WTC11 (cell line): ENCODE measurements at regions not wholly inside any gene's neighbourhood (a gene's known extent, or its start where the extent isn't known, plus 50 kb on each side); places are given as distances from the start of the nearest gene placed in this dataset.
A peak's percentile ranks its signal among the peaks of the same experiment; 100 is the strongest.

Source experiments
- ATAC-seq: fragments of 200-7000 bp; cut with Tn5 transposase; 2 replicates; pipeline ENCODE4 v1.10.0; 2021; ENCODE audit warnings: mild to moderate bottlenecking, moderate library complexity
- CTCF ChIA-PET: fragments of 300-600 bp; sonication (Branson Sonifier 250); formaldehyde crosslinking; loops from one replicate; lab custom pipeline; 2021; ENCODE audit warnings: antibody characterized with exemption; lab: Charles Lee
- POLR2A ChIA-PET: fragments of 350-600 bp; sonication (Branson Sonifier 250); formaldehyde crosslinking; loops from one replicate; lab custom pipeline; 2021; ENCODE audit warnings: antibody characterized with exemption; lab: Charles Lee
- DNase-seq: peaks from one replicate; pipeline ENCODE4 v3.0.0; 2021; ENCODE audit warnings: low spot score
- H3K27ac Mint-ChIP-seq: 2 replicates; pipeline ENCODE4 v1.8.0; 2021; ENCODE audit warnings: mixed read lengths
- H3K27me3 Mint-ChIP-seq: 2 replicates; pipeline ENCODE4 v1.8.0; 2021; ENCODE audit warnings: low read depth, mild to moderate bottlenecking, moderate library complexity, mixed read lengths
- H3K36me3 Mint-ChIP-seq: 2 replicates; pipeline ENCODE4 v1.8.0; 2021; ENCODE audit warnings: mixed read lengths
- H3K4me1 Mint-ChIP-seq: 2 replicates; pipeline ENCODE4 v1.8.0; 2022; ENCODE audit warnings: mixed read lengths
- H3K4me3 Mint-ChIP-seq: 2 replicates; pipeline ENCODE4 v1.8.0; 2021; ENCODE audit warnings: mild to moderate bottlenecking, moderate library complexity, mixed read lengths
- H3K9me3 Mint-ChIP-seq: 2 replicates; pipeline ENCODE4 v1.8.0; 2021; ENCODE audit warnings: mixed read lengths
- EMX1 ChIP-seq: fragments of 250-450 bp; sonication (Bioruptor Pico); IDR thresholded peaks from 2 replicates; pipeline ENCODE4 v1.8.0; 2021; ENCODE audit warnings: mild to moderate bottlenecking
- HMGA2 ChIP-seq: fragments of 250-450 bp; sonication (Bioruptor Pico); IDR thresholded peaks from 2 replicates; pipeline ENCODE4 v1.4.0; 2021; ENCODE audit warnings: mild to moderate bottlenecking, moderate library complexity
- IRF2 ChIP-seq: sonication (generic); formaldehyde crosslinking; IDR thresholded peaks from 2 replicates; pipeline ENCODE4 v1.8.0; 2022; ENCODE audit warnings: low read depth, missing genetic modification reagents, borderline replicate concordance
- JUN ChIP-seq: sonication (generic); formaldehyde crosslinking; IDR thresholded peaks from 2 replicates; pipeline ENCODE4 v1.8.0; 2023; ENCODE audit warnings: mild to moderate bottlenecking, missing genetic modification reagents
- KAT7 ChIP-seq: sonication (generic); formaldehyde crosslinking; IDR thresholded peaks from 2 replicates; pipeline ENCODE4 v1.8.1; 2023; ENCODE audit warnings: missing genetic modification reagents, mild to moderate bottlenecking, borderline replicate concordance
- NFYB ChIP-seq: sonication (generic); formaldehyde crosslinking; conservative IDR thresholded peaks from 2 replicates; pipeline ENCODE4 v1.8.0; 2022; ENCODE audit warnings: low read depth, missing genetic modification reagents
- NR3C1 ChIP-seq: sonication (generic); formaldehyde crosslinking; conservative IDR thresholded peaks from 2 replicates; pipeline ENCODE4 v1.8.1; 2023; ENCODE audit warnings: low read depth, mild to moderate bottlenecking, missing genetic modification reagents
- PRRX2 ChIP-seq: fragments of 250-450 bp; sonication (Bioruptor Pico); IDR thresholded peaks from 2 replicates; pipeline ENCODE4 v1.8.0; 2021; ENCODE audit warnings: mild to moderate bottlenecking
- RELA ChIP-seq: sonication (generic); formaldehyde crosslinking; IDR thresholded peaks from 2 replicates; pipeline ENCODE4 v1.8.1; 2022; ENCODE audit warnings: missing genetic modification reagents, mild to moderate bottlenecking, borderline replicate concordance
- SMAD4 ChIP-seq: sonication (generic); formaldehyde crosslinking; IDR thresholded peaks from 2 replicates; pipeline ENCODE4 v1.8.0; 2022; ENCODE audit warnings: mild to moderate bottlenecking, missing genetic modification reagents
- ZNF121 ChIP-seq: sonication (generic); formaldehyde crosslinking; IDR thresholded peaks from 2 replicates; pipeline ENCODE4 v1.8.0; 2023; ENCODE audit warnings: missing genetic modification reagents
- ZNF423 ChIP-seq: fragments of 250-450 bp; sonication (Bioruptor Pico); IDR thresholded peaks from 2 replicates; pipeline ENCODE4 v2.1.2; 2022; ENCODE audit warnings: mild to moderate bottlenecking, moderate library complexity
- TF ChIP-seq, protein P1 (sequence below): fragments of 200-600 bp; IDR thresholded peaks from 2 replicates; pipeline ENCODE4 v1.8.0; 2022; ENCODE audit warnings: antibody characterized with exemption
- TF ChIP-seq, protein P2 (sequence below): fragments of 250-450 bp; sonication (Bioruptor Pico); IDR thresholded peaks from 2 replicates; pipeline ENCODE4 v2.1.2; 2022; ENCODE audit warnings: mild to moderate bottlenecking, moderate library complexity
- TF ChIP-seq, protein P3 (sequence below): fragments of 250-450 bp; sonication (Bioruptor Pico); conservative IDR thresholded peaks from 2 replicates; pipeline ENCODE4 v1.9.0; 2021; ENCODE audit warnings: mild to moderate bottlenecking
- TF ChIP-seq, protein P4 (sequence below): fragments of 250-450 bp; sonication (Bioruptor Pico); IDR thresholded peaks from 2 replicates; pipeline ENCODE4 v1.9.0; 2021; ENCODE audit warnings: mild to moderate bottlenecking, borderline replicate concordance
- TF ChIP-seq, protein P5 (sequence below): fragments of 250-450 bp; sonication (Bioruptor Pico); IDR thresholded peaks from 2 replicates; pipeline ENCODE4 v1.9.0; 2021; ENCODE audit warnings: mild to moderate bottlenecking
- TF ChIP-seq, protein P6 (sequence below): sonication (generic); formaldehyde crosslinking; conservative IDR thresholded peaks from 2 replicates; pipeline ENCODE4 v1.8.1; 2022; ENCODE audit warnings: mild to moderate bottlenecking, missing genetic modification reagents
- TF ChIP-seq, protein P7 (sequence below): sonication (generic); formaldehyde crosslinking; IDR thresholded peaks from 2 replicates; pipeline ENCODE4 v1.8.1; 2022; ENCODE audit warnings: mild to moderate bottlenecking, missing genetic modification reagents, moderate library complexity, borderline replicate concordance

DNA sequence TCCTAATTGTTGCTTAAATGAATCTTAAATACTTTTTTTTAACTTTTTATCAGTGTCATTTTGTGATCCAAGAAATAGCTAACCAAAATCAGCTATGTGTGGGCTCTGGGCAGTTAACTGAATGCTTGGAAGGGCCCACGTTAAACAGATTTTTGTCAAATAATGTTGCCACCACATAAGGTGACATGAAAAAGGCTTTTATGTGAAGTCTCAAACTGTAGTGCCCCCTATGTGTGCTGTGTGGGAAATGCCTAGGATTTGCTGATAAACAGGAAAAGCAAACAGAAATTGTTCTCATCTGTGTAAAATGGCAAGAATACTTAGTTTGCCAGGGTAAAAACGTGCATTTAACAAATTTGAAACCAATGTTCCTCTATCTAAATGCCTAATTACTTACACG, 242.2 kb downstream of the ZNF516 start:
- Mint-ChIP-seq H3K4me1 (peaks cover 13% of the 10 kb centered on the region), H3K4me3 (no peak overlapping the region), H3K9me3 (no peaks in the 10 kb centered on the region), H3K36me3 (no peaks in the 10 kb centered on the region), H3K27ac (no peak overlapping the region), H3K27me3 (no peaks in the 10 kb centered on the region)
- no peak for TF ChIP-seq NR3C1 (CRISPR knock-in tag)
- TF ChIP-seq NFYB: no peak
- TF ChIP-seq, protein P1, sequence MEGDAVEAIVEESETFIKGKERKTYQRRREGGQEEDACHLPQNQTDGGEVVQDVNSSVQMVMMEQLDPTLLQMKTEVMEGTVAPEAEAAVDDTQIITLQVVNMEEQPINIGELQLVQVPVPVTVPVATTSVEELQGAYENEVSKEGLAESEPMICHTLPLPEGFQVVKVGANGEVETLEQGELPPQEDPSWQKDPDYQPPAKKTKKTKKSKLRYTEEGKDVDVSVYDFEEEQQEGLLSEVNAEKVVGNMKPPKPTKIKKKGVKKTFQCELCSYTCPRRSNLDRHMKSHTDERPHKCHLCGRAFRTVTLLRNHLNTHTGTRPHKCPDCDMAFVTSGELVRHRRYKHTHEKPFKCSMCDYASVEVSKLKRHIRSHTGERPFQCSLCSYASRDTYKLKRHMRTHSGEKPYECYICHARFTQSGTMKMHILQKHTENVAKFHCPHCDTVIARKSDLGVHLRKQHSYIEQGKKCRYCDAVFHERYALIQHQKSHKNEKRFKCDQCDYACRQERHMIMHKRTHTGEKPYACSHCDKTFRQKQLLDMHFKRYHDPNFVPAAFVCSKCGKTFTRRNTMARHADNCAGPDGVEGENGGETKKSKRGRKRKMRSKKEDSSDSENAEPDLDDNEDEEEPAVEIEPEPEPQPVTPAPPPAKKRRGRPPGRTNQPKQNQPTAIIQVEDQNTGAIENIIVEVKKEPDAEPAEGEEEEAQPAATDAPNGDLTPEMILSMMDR: peak; percentile 57
- TF ChIP-seq, protein P2, sequence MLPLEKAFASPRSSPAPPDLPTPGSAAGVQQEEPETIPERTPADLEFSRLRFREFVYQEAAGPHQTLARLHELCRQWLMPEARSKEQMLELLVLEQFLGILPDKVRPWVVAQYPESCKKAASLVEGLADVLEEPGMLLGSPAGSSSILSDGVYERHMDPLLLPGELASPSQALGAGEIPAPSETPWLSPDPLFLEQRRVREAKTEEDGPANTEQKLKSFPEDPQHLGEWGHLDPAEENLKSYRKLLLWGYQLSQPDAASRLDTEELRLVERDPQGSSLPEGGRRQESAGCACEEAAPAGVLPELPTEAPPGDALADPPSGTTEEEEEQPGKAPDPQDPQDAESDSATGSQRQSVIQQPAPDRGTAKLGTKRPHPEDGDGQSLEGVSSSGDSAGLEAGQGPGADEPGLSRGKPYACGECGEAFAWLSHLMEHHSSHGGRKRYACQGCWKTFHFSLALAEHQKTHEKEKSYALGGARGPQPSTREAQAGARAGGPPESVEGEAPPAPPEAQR (CRISPR knock-in tag): no peak
- TF ChIP-seq KAT7: no peak
- TF ChIP-seq, protein P3, sequence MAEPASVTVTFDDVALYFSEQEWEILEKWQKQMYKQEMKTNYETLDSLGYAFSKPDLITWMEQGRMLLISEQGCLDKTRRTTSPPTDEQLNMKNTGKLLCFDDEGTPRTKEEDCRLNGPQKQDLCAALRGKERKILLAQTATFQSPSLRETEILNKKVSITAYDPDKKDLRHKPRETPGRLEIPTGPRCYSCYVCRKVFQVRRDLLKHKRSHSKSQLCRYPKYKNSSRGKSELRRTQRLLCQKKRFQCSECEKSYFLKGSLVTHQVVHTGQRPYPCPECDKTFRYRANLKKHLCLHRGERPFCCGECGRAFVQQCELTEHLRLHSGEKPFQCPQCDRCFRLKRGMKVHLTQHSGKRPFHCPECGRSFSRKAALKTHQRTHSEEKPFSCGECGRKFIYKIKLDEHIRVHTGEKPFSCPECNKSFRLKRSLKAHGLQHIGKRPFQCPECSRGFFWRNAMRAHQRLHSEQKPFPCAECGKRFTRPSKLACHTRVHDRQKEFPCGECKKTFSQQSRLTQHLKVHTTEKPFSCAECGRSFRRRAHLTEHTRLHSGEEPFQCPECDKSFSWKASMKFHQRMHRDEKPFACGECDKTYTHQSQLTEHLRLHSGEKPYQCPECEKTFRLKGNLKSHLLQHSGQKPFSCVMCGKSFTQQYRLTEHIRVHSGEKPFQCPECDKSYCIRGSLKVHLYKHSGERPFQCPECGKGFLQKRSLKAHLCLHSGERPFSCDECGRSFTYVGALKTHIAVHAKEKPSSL (CRISPR knock-in tag): no peak
- TF ChIP-seq, protein P4, sequence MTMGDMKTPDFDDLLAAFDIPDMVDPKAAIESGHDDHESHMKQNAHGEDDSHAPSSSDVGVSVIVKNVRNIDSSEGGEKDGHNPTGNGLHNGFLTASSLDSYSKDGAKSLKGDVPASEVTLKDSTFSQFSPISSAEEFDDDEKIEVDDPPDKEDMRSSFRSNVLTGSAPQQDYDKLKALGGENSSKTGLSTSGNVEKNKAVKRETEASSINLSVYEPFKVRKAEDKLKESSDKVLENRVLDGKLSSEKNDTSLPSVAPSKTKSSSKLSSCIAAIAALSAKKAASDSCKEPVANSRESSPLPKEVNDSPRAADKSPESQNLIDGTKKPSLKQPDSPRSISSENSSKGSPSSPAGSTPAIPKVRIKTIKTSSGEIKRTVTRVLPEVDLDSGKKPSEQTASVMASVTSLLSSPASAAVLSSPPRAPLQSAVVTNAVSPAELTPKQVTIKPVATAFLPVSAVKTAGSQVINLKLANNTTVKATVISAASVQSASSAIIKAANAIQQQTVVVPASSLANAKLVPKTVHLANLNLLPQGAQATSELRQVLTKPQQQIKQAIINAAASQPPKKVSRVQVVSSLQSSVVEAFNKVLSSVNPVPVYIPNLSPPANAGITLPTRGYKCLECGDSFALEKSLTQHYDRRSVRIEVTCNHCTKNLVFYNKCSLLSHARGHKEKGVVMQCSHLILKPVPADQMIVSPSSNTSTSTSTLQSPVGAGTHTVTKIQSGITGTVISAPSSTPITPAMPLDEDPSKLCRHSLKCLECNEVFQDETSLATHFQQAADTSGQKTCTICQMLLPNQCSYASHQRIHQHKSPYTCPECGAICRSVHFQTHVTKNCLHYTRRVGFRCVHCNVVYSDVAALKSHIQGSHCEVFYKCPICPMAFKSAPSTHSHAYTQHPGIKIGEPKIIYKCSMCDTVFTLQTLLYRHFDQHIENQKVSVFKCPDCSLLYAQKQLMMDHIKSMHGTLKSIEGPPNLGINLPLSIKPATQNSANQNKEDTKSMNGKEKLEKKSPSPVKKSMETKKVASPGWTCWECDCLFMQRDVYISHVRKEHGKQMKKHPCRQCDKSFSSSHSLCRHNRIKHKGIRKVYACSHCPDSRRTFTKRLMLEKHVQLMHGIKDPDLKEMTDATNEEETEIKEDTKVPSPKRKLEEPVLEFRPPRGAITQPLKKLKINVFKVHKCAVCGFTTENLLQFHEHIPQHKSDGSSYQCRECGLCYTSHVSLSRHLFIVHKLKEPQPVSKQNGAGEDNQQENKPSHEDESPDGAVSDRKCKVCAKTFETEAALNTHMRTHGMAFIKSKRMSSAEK (CRISPR knock-in tag): no peak
- no peak for TF ChIP-seq SMAD4 (CRISPR knock-in tag)
- ATAC-seq: no peak
- ChIA-PET POLR2A (no interaction called here), CTCF (interaction anchor here (1.6 kb wide), 1 partner anchor 24 kb away, joined by 4 read pairs; no protein-coding TSS in a partner anchor)
- DNase-seq: peak; percentile 36

DNA sequence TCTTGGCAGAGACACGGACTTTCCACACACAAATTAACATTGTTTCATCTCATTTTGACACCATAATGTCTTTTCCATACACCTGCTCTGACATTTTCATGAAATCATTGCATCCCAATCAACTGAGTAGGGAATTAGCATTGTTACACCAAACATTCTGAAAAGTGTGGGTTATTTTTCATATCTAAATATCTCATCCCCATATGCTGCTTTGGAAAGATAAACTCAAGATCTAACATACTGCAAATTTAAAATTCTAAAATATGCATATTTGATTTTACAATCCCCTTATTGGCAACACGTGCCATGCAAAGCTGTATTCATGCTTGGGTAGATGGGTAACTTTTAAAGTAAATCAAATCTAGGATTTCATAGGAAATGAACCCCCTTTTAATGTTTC, 242.9 kb downstream of the ZNF516 start:
- H3K36me3 Mint-ChIP-seq: no peaks in the 10 kb centered on the region
- no peak for DNase-seq
- no peak overlapping the region for H3K4me3 Mint-ChIP-seq
- H3K27me3 Mint-ChIP-seq: no peaks in the 10 kb centered on the region
- no peak for ATAC-seq
- ChIA-PET CTCF (no interaction called here), POLR2A (no interaction called here)
- peaks cover 5% of the 10 kb centered on the region for H3K4me1 Mint-ChIP-seq
- H3K9me3 Mint-ChIP-seq: no peaks in the 10 kb centered on the region
- no peak overlapping the region for H3K27ac Mint-ChIP-seq
- no peak for TF ChIP-seq PRRX2 (CRISPR knock-in tag)
- no peak for TF ChIP-seq HMGA2 (CRISPR knock-in tag)
- TF ChIP-seq JUN (CRISPR knock-in tag): no peak
- TF ChIP-seq EMX1 (CRISPR knock-in tag): no peak
- no peak for TF ChIP-seq RELA (CRISPR knock-in tag)
- no peak for TF ChIP-seq ZNF121 (CRISPR knock-in tag)
- TF ChIP-seq, protein P5, sequence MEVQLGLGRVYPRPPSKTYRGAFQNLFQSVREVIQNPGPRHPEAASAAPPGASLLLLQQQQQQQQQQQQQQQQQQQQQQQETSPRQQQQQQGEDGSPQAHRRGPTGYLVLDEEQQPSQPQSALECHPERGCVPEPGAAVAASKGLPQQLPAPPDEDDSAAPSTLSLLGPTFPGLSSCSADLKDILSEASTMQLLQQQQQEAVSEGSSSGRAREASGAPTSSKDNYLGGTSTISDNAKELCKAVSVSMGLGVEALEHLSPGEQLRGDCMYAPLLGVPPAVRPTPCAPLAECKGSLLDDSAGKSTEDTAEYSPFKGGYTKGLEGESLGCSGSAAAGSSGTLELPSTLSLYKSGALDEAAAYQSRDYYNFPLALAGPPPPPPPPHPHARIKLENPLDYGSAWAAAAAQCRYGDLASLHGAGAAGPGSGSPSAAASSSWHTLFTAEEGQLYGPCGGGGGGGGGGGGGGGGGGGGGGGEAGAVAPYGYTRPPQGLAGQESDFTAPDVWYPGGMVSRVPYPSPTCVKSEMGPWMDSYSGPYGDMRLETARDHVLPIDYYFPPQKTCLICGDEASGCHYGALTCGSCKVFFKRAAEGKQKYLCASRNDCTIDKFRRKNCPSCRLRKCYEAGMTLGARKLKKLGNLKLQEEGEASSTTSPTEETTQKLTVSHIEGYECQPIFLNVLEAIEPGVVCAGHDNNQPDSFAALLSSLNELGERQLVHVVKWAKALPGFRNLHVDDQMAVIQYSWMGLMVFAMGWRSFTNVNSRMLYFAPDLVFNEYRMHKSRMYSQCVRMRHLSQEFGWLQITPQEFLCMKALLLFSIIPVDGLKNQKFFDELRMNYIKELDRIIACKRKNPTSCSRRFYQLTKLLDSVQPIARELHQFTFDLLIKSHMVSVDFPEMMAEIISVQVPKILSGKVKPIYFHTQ (CRISPR knock-in tag): no peak
- TF ChIP-seq, protein P6, sequence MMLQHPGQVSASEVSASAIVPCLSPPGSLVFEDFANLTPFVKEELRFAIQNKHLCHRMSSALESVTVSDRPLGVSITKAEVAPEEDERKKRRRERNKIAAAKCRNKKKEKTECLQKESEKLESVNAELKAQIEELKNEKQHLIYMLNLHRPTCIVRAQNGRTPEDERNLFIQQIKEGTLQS (CRISPR knock-in tag): no peak
- TF ChIP-seq IRF2: no peak
- no peak for TF ChIP-seq ZNF423 (CRISPR knock-in tag)
- TF ChIP-seq, protein P7, sequence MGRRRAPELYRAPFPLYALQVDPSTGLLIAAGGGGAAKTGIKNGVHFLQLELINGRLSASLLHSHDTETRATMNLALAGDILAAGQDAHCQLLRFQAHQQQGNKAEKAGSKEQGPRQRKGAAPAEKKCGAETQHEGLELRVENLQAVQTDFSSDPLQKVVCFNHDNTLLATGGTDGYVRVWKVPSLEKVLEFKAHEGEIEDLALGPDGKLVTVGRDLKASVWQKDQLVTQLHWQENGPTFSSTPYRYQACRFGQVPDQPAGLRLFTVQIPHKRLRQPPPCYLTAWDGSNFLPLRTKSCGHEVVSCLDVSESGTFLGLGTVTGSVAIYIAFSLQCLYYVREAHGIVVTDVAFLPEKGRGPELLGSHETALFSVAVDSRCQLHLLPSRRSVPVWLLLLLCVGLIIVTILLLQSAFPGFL: no peak
- no peak for TF ChIP-seq KAT7
